ELR (cell line): ENCODE measurements at regions not wholly inside any gene's neighbourhood (a gene's known extent, or its start where the extent isn't known, plus 50 kb on each side); places are given as distances from the start of the nearest gene placed in this dataset.
"Not testable (repeated sequence)": the region's sequence is repeated elsewhere in the genome, so short reads cannot be mapped to it uniquely, and the experiment has no call there.

ENCODE experiments used
- DNase-seq: peaks from one replicate; pipeline ENCODE4 v3.0.0-alpha.2; 2015; ENCODE audit warnings: low read depth

GRCh38 chr4:92012899-92013867, 290.6 kb upstream of the GRID2 start:
- no peak for DNase-seq

GRCh38 chr4:92014067-92014466, 289.7 kb upstream of the GRID2 start:
- DNase-seq = no peak

- DNase-seq = no peak
These were observed 282.6 kb upstream of the GRID2 start for GRCh38 chr4:92021203-92021602.

- no peak for DNase-seq
These were observed 282.0 kb upstream of the GRID2 start for GRCh38 chr4:92021788-92022187.

GRCh38 chr4:92028830-92029229, 274.9 kb upstream of the GRID2 start:
- DNase-seq = not testable (repeated sequence)

- DNase-seq = no peak
These were observed 271.9 kb upstream of the GRID2 start for GRCh38 chr4:92031825-92032224.

- peak; percentile 0 for DNase-seq
These were observed 268.1 kb upstream of the GRID2 start for GRCh38 chr4:92035666-92036065.

GRCh38 chr4:92045718-92046117, 258.0 kb upstream of the GRID2 start:
- no peak for DNase-seq

GRCh38 chr4:92047209-92047875, 256.4 kb upstream of the GRID2 start:
- no peak for DNase-seq

GRCh38 chr4:92050875-92051274, 252.9 kb upstream of the GRID2 start:
- DNase-seq = no peak

GRCh38 chr4:92059615-92060014, 244.2 kb upstream of the GRID2 start:
- no peak for DNase-seq

- no peak for DNase-seq
These were observed 243.4 kb upstream of the GRID2 start for GRCh38 chr4:92060333-92060732.

GRCh38 chr4:92064574-92064973, 239.2 kb upstream of the GRID2 start:
- DNase-seq = no peak

GRCh38 chr4:92066485-92066884, 237.3 kb upstream of the GRID2 start:
- no peak for DNase-seq

GRCh38 chr4:92071587-92071986, 232.2 kb upstream of the GRID2 start:
- no peak for DNase-seq

- no peak for DNase-seq
These were observed 228.9 kb upstream of the GRID2 start for GRCh38 chr4:92074839-92075238.

- no peak for DNase-seq
These were observed 212.9 kb upstream of the GRID2 start for GRCh38 chr4:92090887-92091286.

GRCh38 chr4:92091335-92091734, 212.4 kb upstream of the GRID2 start:
- DNase-seq = peak; percentile 10

- no peak for DNase-seq
These were observed 203.9 kb upstream of the GRID2 start for GRCh38 chr4:92099861-92100260.

- DNase-seq = no peak
These were observed 202.8 kb upstream of the GRID2 start for GRCh38 chr4:92100975-92101374.

- no peak for DNase-seq
These were observed 202.0 kb upstream of the GRID2 start for GRCh38 chr4:92101737-92102172.

- no peak for DNase-seq
These were observed 199.3 kb upstream of the GRID2 start for GRCh38 chr4:92104506-92104905.

- DNase-seq = no peak
These were observed 196.9 kb upstream of the GRID2 start for GRCh38 chr4:92106816-92107215.
